ENCODE measurements at regions not wholly inside any gene's neighbourhood (a gene's known extent, or its start where the extent isn't known, plus 50 kb on each side); places are given as distances from the start of the nearest gene placed in this dataset.
A peak's percentile ranks its signal among the peaks of the same experiment; 100 is the strongest.

GRCh38 chr13:82701020-82701419, 1181.3 kb downstream of the SLITRK1 start:
- intact Hi-C loops (cut with micrococcal nuclease) = no loop called here
- no peaks in the 10 kb centered on the region for H3K4me1 Mint-ChIP-seq

DNA sequence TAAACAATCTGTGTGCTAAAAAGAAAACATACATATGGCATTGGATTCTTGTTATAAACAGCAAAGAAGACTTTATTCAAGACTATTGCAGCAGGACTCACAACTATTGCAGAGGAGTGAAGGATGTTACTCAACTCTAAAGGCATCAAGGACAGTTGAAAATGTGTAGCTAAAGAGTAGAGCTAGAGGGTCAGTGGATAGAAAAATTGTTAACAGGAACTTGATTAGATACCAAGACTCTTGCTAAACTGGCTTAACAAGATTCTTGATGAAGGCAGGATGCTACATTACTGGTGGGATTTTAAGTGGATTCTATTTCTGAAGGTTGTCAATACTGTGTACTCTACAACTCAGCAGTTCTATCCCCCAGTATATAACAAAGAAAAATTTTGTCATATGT, 1183.3 kb downstream of the SLITRK1 start:
- no peak overlapping the region for H3K27ac ChIP-seq (ENCODE audit: low read depth, low read length)
- H3K27me3 Mint-ChIP-seq = no peaks in the 10 kb centered on the region
- H3K9me3 ChIP-seq (ENCODE audit: control insufficient read depth in 1 of 2, low read length in 2 of 2) = no peaks in the 10 kb centered on the region
- H3K4me3 Mint-ChIP-seq = no peak overlapping the region
- DNase-seq = no peak
- CTCF ChIA-PET (ENCODE audit: partially characterized antibody) = no interaction called here
- no peak overlapping the region for H3K4me3 ChIP-seq (ENCODE audit: low read length in 2 of 2)
- POLR2A ChIA-PET (ENCODE audit: partially characterized antibody) = no interaction called here
- H3K27me3 ChIP-seq (ENCODE audit: insufficient read depth, low read length) = no peaks in the 10 kb centered on the region
- no peaks in the 10 kb centered on the region for H3K36me3 ChIP-seq (ENCODE audit: insufficient read depth, low read length)
- no peak overlapping the region for H3K27ac Mint-ChIP-seq
- H3K9me3 Mint-ChIP-seq = peaks cover 0 to under 1% (median 0%) of the 10 kb centered on the region in 8 donors
- no peaks in the 10 kb centered on the region for H3K36me3 Mint-ChIP-seq
- H3K4me1 Mint-ChIP-seq = no peaks in the 10 kb centered on the region
- no peaks in the 10 kb centered on the region for H3K4me1 ChIP-seq (ENCODE audit: insufficient read depth, low read length)
- intact Hi-C loops (cut with micrococcal nuclease) = no loop called here

More at GRCh38 chr13:82701020-82701419, 1181.3 kb downstream of the SLITRK1 start:
- Mint-ChIP-seq H3K36me3 (no peaks in the 10 kb centered on the region), H3K9me3 (peaks cover 0 to 4% (median 0%) of the 10 kb centered on the region in 8 donors), H3K27me3 (no peaks in the 10 kb centered on the region), H3K27ac (no peak overlapping the region), H3K4me3 (no peak overlapping the region)
- Histone ChIP-seq H3K4me3 (ENCODE audit: low read length in 2 of 2) (no peak overlapping the region), H3K27ac (ENCODE audit: low read depth, low read length) (no peak overlapping the region), H3K27me3 (ENCODE audit: insufficient read depth, low read length) (no peaks in the 10 kb centered on the region), H3K9me3 (ENCODE audit: control insufficient read depth in 1 of 2, low read length in 2 of 2) (no peaks in the 10 kb centered on the region), H3K4me1 (ENCODE audit: insufficient read depth, low read length) (no peaks in the 10 kb centered on the region), H3K36me3 (ENCODE audit: insufficient read depth, low read length) (no peaks in the 10 kb centered on the region)
- CTCF ChIA-PET (ENCODE audit: partially characterized antibody) = no interaction called here
- POLR2A ChIA-PET (ENCODE audit: partially characterized antibody) = no interaction called here
- DNase-seq = no peak

GRCh38 chr13:82698383-82698782, 1183.9 kb downstream of the SLITRK1 start:
- no peak for DNase-seq
- H3K4me1 Mint-ChIP-seq = no peaks in the 10 kb centered on the region
- Histone ChIP-seq H3K27me3 (ENCODE audit: insufficient read depth, low read length) (no peaks in the 10 kb centered on the region), H3K36me3 (ENCODE audit: insufficient read depth, low read length) (no peaks in the 10 kb centered on the region), H3K9me3 (ENCODE audit: control insufficient read depth in 1 of 2, low read length in 2 of 2) (no peaks in the 10 kb centered on the region), H3K27ac (ENCODE audit: low read depth, low read length) (no peak overlapping the region), H3K4me3 (ENCODE audit: low read length in 2 of 2) (no peak overlapping the region), H3K4me1 (ENCODE audit: insufficient read depth, low read length) (no peaks in the 10 kb centered on the region)
- ChIA-PET CTCF (ENCODE audit: partially characterized antibody) (no interaction called here), POLR2A (ENCODE audit: partially characterized antibody) (no interaction called here)
- H3K27ac Mint-ChIP-seq = no peak overlapping the region
- H3K4me3 Mint-ChIP-seq = no peak overlapping the region
- no peaks in the 10 kb centered on the region for H3K9me3 Mint-ChIP-seq
- H3K27me3 Mint-ChIP-seq = no peaks in the 10 kb centered on the region
- intact Hi-C loops (cut with micrococcal nuclease) = no loop called here
- no peaks in the 10 kb centered on the region for H3K36me3 Mint-ChIP-seq

GRCh38 chr13:82693607-82694006, 1188.7 kb downstream of the SLITRK1 start:
- Mint-ChIP-seq H3K27ac (no peak overlapping the region), H3K27me3 (no peaks in the 10 kb centered on the region), H3K36me3 (no peaks in the 10 kb centered on the region), H3K9me3 (no peaks in the 10 kb centered on the region), H3K4me3 (no peak overlapping the region), H3K4me1 (peaks cover 9 to 15% (median 10%) of the 10 kb centered on the region in 4 donors)
- H3K4me3 ChIP-seq (ENCODE audit: low read length in 2 of 2) = no peak overlapping the region
- intact Hi-C loops (cut with micrococcal nuclease) = no loop called here
- CTCF ChIA-PET (ENCODE audit: partially characterized antibody) = no interaction called here
- H3K27ac ChIP-seq (ENCODE audit: low read depth, low read length) = no peak overlapping the region
- no peaks in the 10 kb centered on the region for H3K36me3 ChIP-seq (ENCODE audit: insufficient read depth, low read length)
- POLR2A ChIA-PET (ENCODE audit: partially characterized antibody) = no interaction called here
- H3K27me3 ChIP-seq (ENCODE audit: insufficient read depth, low read length) = no peaks in the 10 kb centered on the region
- no peak for DNase-seq
- no peaks in the 10 kb centered on the region for H3K9me3 ChIP-seq (ENCODE audit: control insufficient read depth in 1 of 2, low read length in 2 of 2)
- no peaks in the 10 kb centered on the region for H3K4me1 ChIP-seq (ENCODE audit: insufficient read depth, low read length)

GRCh38 chr13:82688400-82688994, 1193.8 kb downstream of the SLITRK1 start:
- ChIA-PET CTCF (ENCODE audit: partially characterized antibody) (no interaction called here), POLR2A (ENCODE audit: partially characterized antibody) (no interaction called here)
- Mint-ChIP-seq H3K27ac (peak overlapping the region; percentile 14 to 93 (median 87)), H3K4me1 (peaks cover 14 to 29% (median 23%) of the 10 kb centered on the region in 4 donors), H3K9me3 (no peaks in the 10 kb centered on the region), H3K27me3 (no peaks in the 10 kb centered on the region), H3K4me3 (peak overlapping the region; percentile 78 to 88 (median 85)), H3K36me3 (no peaks in the 10 kb centered on the region)
- Histone ChIP-seq H3K36me3 (ENCODE audit: insufficient read depth, low read length) (no peaks in the 10 kb centered on the region), H3K9me3 (ENCODE audit: control insufficient read depth in 1 of 2, low read length in 2 of 2) (no peaks in the 10 kb centered on the region), H3K4me1 (ENCODE audit: insufficient read depth, low read length) (no peaks in the 10 kb centered on the region), H3K27me3 (ENCODE audit: insufficient read depth, low read length) (no peaks in the 10 kb centered on the region), H3K27ac (ENCODE audit: low read depth, low read length) (peak overlapping the region; percentile 49), H3K4me3 (ENCODE audit: low read length in 2 of 2) (peak overlapping the region; percentile 5 to 34)
- intact Hi-C loops (cut with micrococcal nuclease) = loop anchor here (5.0 kb wide), 1 partner anchor 679 kb away; no protein-coding TSS in a partner anchor
- peak in 4 of 5 donors; percentile 15 to 28 (median 24) for DNase-seq

GRCh38 chr13:82687884-82688283, 1194.4 kb downstream of the SLITRK1 start:
- DNase-seq = no peak
- Mint-ChIP-seq H3K4me1 (peaks cover 14 to 29% (median 23%) of the 10 kb centered on the region in 4 donors), H3K4me3 (peak overlapping the region; percentile 78 to 88 (median 85)), H3K27me3 (no peaks in the 10 kb centered on the region), H3K27ac (peak overlapping the region; percentile 14 to 93 (median 87)), H3K9me3 (no peaks in the 10 kb centered on the region), H3K36me3 (no peaks in the 10 kb centered on the region)
- Histone ChIP-seq H3K9me3 (ENCODE audit: control insufficient read depth in 1 of 2, low read length in 2 of 2) (no peaks in the 10 kb centered on the region), H3K4me3 (ENCODE audit: low read length in 2 of 2) (peak overlapping the region in 1 of 2 donors; percentile 34), H3K36me3 (ENCODE audit: insufficient read depth, low read length) (no peaks in the 10 kb centered on the region), H3K27ac (ENCODE audit: low read depth, low read length) (peak overlapping the region; percentile 49), H3K4me1 (ENCODE audit: insufficient read depth, low read length) (no peaks in the 10 kb centered on the region), H3K27me3 (ENCODE audit: insufficient read depth, low read length) (no peaks in the 10 kb centered on the region)
- CTCF ChIA-PET (ENCODE audit: partially characterized antibody) = no interaction called here
- intact Hi-C loops (cut with micrococcal nuclease) = loop anchor here (5.0 kb wide), 1 partner anchor 679 kb away; no protein-coding TSS in a partner anchor
- POLR2A ChIA-PET (ENCODE audit: partially characterized antibody) = no interaction called here

DNA sequence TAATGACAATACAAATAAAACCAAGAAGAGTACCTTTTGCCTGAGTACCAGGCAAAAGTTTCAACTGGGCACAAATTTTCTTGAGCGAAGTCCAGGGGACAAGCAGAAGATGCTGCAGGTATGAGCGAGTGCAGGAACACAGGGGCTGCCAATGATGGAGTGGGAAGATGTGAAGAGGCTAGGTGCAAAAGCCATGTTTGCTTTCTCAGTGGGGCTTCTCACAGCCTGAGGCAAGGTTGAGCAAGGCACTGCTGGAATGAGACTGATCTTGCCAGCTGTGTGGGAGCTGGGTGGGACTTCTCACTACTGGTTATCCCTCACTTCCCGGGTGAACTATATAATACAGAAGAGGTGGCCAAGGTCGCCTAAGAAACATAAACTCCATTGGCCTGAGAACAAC, 1200.7 kb downstream of the SLITRK1 start:
- no peak overlapping the region for H3K27ac Mint-ChIP-seq
- Histone ChIP-seq H3K9me3 (ENCODE audit: control insufficient read depth in 1 of 2, low read length in 2 of 2) (no peaks in the 10 kb centered on the region), H3K27ac (ENCODE audit: low read depth, low read length) (no peak overlapping the region), H3K27me3 (ENCODE audit: insufficient read depth, low read length) (no peaks in the 10 kb centered on the region), H3K4me3 (ENCODE audit: low read length in 2 of 2) (no peak overlapping the region), H3K4me1 (ENCODE audit: insufficient read depth, low read length) (no peaks in the 10 kb centered on the region), H3K36me3 (ENCODE audit: insufficient read depth, low read length) (no peaks in the 10 kb centered on the region)
- no peaks in the 10 kb centered on the region for H3K27me3 Mint-ChIP-seq
- DNase-seq = no peak
- intact Hi-C loops (cut with micrococcal nuclease) = no loop called here
- ChIA-PET POLR2A (ENCODE audit: partially characterized antibody) (no interaction called here), CTCF (ENCODE audit: partially characterized antibody) (no interaction called here)
- no peak overlapping the region for H3K4me3 Mint-ChIP-seq
- no peaks in the 10 kb centered on the region for H3K4me1 Mint-ChIP-seq
- no peaks in the 10 kb centered on the region for H3K36me3 Mint-ChIP-seq
- H3K9me3 Mint-ChIP-seq = peaks cover 0 to 4% (median 0%) of the 10 kb centered on the region in 8 donors

All from CD4-positive, alpha-beta memory T cell (primary cell).